ENCODE measurements at regions not wholly inside any gene's neighbourhood (a gene's known extent, or its start where the extent isn't known, plus 50 kb on each side); places are given as distances from the start of the nearest gene placed in this dataset.
A peak's percentile ranks its signal among the peaks of the same experiment; 100 is the strongest.

- H3K4me3 ChIP-seq (replicated peaks in 1 of 3; ENCODE audit: low read depth in 2 of 3, low read length in 3 of 3) = no peak overlapping the region
- no peaks in the 10 kb centered on the region for H4K20me1 ChIP-seq (ENCODE audit: insufficient read depth, low read length)
- peaks cover 0 to 9% (median 3%) of the 10 kb centered on the region in 7 donors for H3K9me3 Mint-ChIP-seq
- 98% methylated on average over 4 of the region's 4 CpGs for WGBS (ENCODE audit: insufficient coverage)
- no peak overlapping the region for H3K4me3 Mint-ChIP-seq
- H3K79me2 ChIP-seq (ENCODE audit: insufficient read depth, low read length) = no peaks in the 10 kb centered on the region
- peak overlapping the region in 2 of 7 donors; percentile 3 to 12 for H3K27ac Mint-ChIP-seq
- no peak overlapping the region for H2AFZ ChIP-seq (ENCODE audit: insufficient read depth, low read depth, low read length, poor library complexity, severe bottlenecking)
- H3K9me3 ChIP-seq (replicated peaks in 1 of 2; ENCODE audit: control insufficient read depth in 1 of 2, insufficient read depth in 1 of 2, low read length in 2 of 2) = no peaks in the 10 kb centered on the region
- H3K27ac ChIP-seq (ENCODE audit: low read depth in 1 of 2, low read length in 2 of 2) = no peak overlapping the region
- no peaks in the 10 kb centered on the region for H3K36me3 ChIP-seq (replicated peaks in 1 of 2; ENCODE audit: control insufficient read depth in 1 of 2, insufficient read depth in 2 of 2, low read length in 2 of 2)
- no peaks in the 10 kb centered on the region for H3K27me3 ChIP-seq (ENCODE audit: control insufficient read depth in 2 of 2, insufficient read depth in 2 of 2, low read length in 2 of 2)
- H3K9ac ChIP-seq (ENCODE audit: insufficient read depth, low read length, poor library complexity, severe bottlenecking) = no peak overlapping the region
- no peaks in the 10 kb centered on the region for H3K4me1 Mint-ChIP-seq
- TF ChIP-seq CTCF (IDR thresholded peaks at IDR 0.05) = no peak
- no peaks in the 10 kb centered on the region for H3K36me3 Mint-ChIP-seq
- no peak overlapping the region for H3K4me2 ChIP-seq (replicated peaks; ENCODE audit: extremely low read depth, low read length, poor library complexity, severe bottlenecking)
- intact Hi-C loops (cut with micrococcal nuclease) = no loop called here
- no peak for DNase-seq
- peaks cover 2 to 9% (median 2%) of the 10 kb centered on the region in 3 donors for H3K27me3 Mint-ChIP-seq (ENCODE audit: low read depth in 3 of 3)
- no peaks in the 10 kb centered on the region for H3K4me1 ChIP-seq (ENCODE audit: control insufficient read depth in 1 of 2, insufficient read depth in 2 of 2, low read length in 2 of 2)
These were observed 182.6 kb downstream of the DHX35 start for GRCh38 chr20:39144757-39145156.

DNA sequence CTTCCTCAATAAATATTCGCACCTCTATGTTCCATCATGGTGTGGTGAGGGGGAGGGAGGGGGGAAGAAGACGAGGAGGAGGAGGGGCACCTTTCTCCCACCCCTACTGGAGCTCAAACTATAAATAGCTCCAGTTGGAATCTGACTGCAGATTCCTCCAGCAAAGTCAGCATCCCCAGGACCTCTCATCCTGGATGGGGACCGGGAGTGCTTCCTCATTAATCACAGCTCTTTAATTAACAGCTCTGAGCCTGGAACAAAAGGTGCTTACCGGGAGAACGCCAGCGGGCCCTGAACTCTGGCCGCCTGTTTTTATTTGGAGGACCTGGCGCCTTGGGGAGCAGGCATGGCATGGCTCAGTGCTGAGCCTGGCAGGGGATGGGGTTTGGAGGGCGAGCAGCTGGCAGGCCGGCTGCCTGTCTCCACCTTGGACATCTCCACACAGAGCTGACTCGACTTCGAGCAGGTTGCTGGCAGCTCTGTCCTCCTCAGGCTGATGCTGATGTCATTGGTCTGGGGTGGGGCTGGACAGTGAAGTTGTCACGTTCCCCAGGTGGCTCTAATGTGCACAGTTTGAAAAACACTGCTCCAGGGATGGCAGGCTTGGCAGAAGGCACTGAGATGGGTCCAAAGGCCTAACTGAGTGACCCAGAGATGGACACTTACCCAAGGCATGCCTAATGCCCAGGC, 180.4 kb downstream of the DHX35 start:
- no peaks in the 10 kb centered on the region for H4K20me1 ChIP-seq (ENCODE audit: insufficient read depth, low read length)
- H3K9ac ChIP-seq (ENCODE audit: insufficient read depth, low read length, poor library complexity, severe bottlenecking) = no peak overlapping the region
- Mint-ChIP-seq H3K27me3 (ENCODE audit: low read depth in 3 of 3) (peaks cover 2 to 11% (median 3%) of the 10 kb centered on the region in 3 donors), H3K9me3 (peaks cover 0 to 9% (median 3%) of the 10 kb centered on the region in 7 donors), H3K27ac (no peak overlapping the region), H3K36me3 (no peaks in the 10 kb centered on the region), H3K4me1 (no peaks in the 10 kb centered on the region), H3K4me3 (no peak overlapping the region)
- no peak overlapping the region for H2AFZ ChIP-seq (ENCODE audit: insufficient read depth, low read depth, low read length, poor library complexity, severe bottlenecking)
- H3K9me3 ChIP-seq (replicated peaks in 1 of 2; ENCODE audit: control insufficient read depth in 1 of 2, insufficient read depth in 1 of 2, low read length in 2 of 2) = no peaks in the 10 kb centered on the region
- H3K4me2 ChIP-seq (replicated peaks; ENCODE audit: extremely low read depth, low read length, poor library complexity, severe bottlenecking) = no peak overlapping the region
- no peak overlapping the region for H3K4me3 ChIP-seq (replicated peaks in 1 of 3; ENCODE audit: low read depth in 2 of 3, low read length in 3 of 3)
- intact Hi-C loops (cut with micrococcal nuclease) = no loop called here
- no peaks in the 10 kb centered on the region for H3K79me2 ChIP-seq (ENCODE audit: insufficient read depth, low read length)
- H3K36me3 ChIP-seq (replicated peaks in 1 of 2; ENCODE audit: control insufficient read depth in 1 of 2, insufficient read depth in 2 of 2, low read length in 2 of 2) = no peaks in the 10 kb centered on the region
- DNase-seq = no peak
- no peaks in the 10 kb centered on the region for H3K4me1 ChIP-seq (ENCODE audit: control insufficient read depth in 1 of 2, insufficient read depth in 2 of 2, low read length in 2 of 2)
- no peak for TF ChIP-seq CTCF (IDR thresholded peaks at IDR 0.05)
- no peaks in the 10 kb centered on the region for H3K27me3 ChIP-seq (ENCODE audit: control insufficient read depth in 2 of 2, insufficient read depth in 2 of 2, low read length in 2 of 2)
- 86% methylated on average over 6 of the region's 13 CpGs for WGBS (ENCODE audit: insufficient coverage)
- H3K27ac ChIP-seq (ENCODE audit: low read depth in 1 of 2, low read length in 2 of 2) = no peak overlapping the region
